ENCODE measurements at regions not wholly inside any gene's neighbourhood (a gene's known extent, or its start where the extent isn't known, plus 50 kb on each side); places are given as distances from the start of the nearest gene placed in this dataset.

GRCh38 chr13:111584870-111585269, 264.4 kb downstream of the TEX29 start:
- Mint-ChIP-seq H3K9me3 (ENCODE audit: unreplicated experiment) (peaks cover 4% of the 10 kb centered on the region), H3K4me1 (ENCODE audit: low read depth, unreplicated experiment) (no peaks in the 10 kb centered on the region), H3K27ac (ENCODE audit: unreplicated experiment) (no peak overlapping the region), H3K27me3 (ENCODE audit: unreplicated experiment) (peaks cover 5% of the 10 kb centered on the region), H3K36me3 (ENCODE audit: unreplicated experiment) (peaks cover 4% of the 10 kb centered on the region), H3K4me3 (ENCODE audit: unreplicated experiment) (no peak overlapping the region)
- no peak for TF ChIP-seq CTCF (IDR thresholded peaks at IDR 0.05; ENCODE audit: partially characterized antibody, unreplicated experiment)
- no peak for DNase-seq

GRCh38 chr13:111586291-111586690, 265.8 kb downstream of the TEX29 start:
- TF ChIP-seq CTCF (IDR thresholded peaks at IDR 0.05; ENCODE audit: partially characterized antibody, unreplicated experiment) = no peak
- Mint-ChIP-seq H3K9me3 (ENCODE audit: unreplicated experiment) (peaks cover 9% of the 10 kb centered on the region), H3K4me3 (ENCODE audit: unreplicated experiment) (no peak overlapping the region), H3K4me1 (ENCODE audit: low read depth, unreplicated experiment) (no peaks in the 10 kb centered on the region), H3K27ac (ENCODE audit: unreplicated experiment) (no peak overlapping the region), H3K36me3 (ENCODE audit: unreplicated experiment) (peaks cover 10% of the 10 kb centered on the region), H3K27me3 (ENCODE audit: unreplicated experiment) (peaks cover 10% of the 10 kb centered on the region)
- DNase-seq = no peak

GRCh38 chr13:111587249-111587648, 266.8 kb downstream of the TEX29 start:
- H3K36me3 Mint-ChIP-seq (ENCODE audit: unreplicated experiment) = peaks cover 10% of the 10 kb centered on the region
- no peak overlapping the region for H3K4me3 Mint-ChIP-seq (ENCODE audit: unreplicated experiment)
- H3K27ac Mint-ChIP-seq (ENCODE audit: unreplicated experiment) = no peak overlapping the region
- H3K27me3 Mint-ChIP-seq (ENCODE audit: unreplicated experiment) = peaks cover 10% of the 10 kb centered on the region
- TF ChIP-seq CTCF (IDR thresholded peaks at IDR 0.05; ENCODE audit: partially characterized antibody, unreplicated experiment) = no peak
- no peaks in the 10 kb centered on the region for H3K4me1 Mint-ChIP-seq (ENCODE audit: low read depth, unreplicated experiment)
- no peak for DNase-seq
- peaks cover 9% of the 10 kb centered on the region for H3K9me3 Mint-ChIP-seq (ENCODE audit: unreplicated experiment)

GRCh38 chr13:111589321-111589720, 268.9 kb downstream of the TEX29 start:
- DNase-seq = no peak
- Mint-ChIP-seq H3K36me3 (ENCODE audit: unreplicated experiment) (peaks cover 14% of the 10 kb centered on the region), H3K27me3 (ENCODE audit: unreplicated experiment) (peaks cover 8% of the 10 kb centered on the region), H3K4me3 (ENCODE audit: unreplicated experiment) (no peak overlapping the region), H3K4me1 (ENCODE audit: low read depth, unreplicated experiment) (no peaks in the 10 kb centered on the region), H3K9me3 (ENCODE audit: unreplicated experiment) (peaks cover 14% of the 10 kb centered on the region), H3K27ac (ENCODE audit: unreplicated experiment) (no peak overlapping the region)
- TF ChIP-seq CTCF (IDR thresholded peaks at IDR 0.05; ENCODE audit: partially characterized antibody, unreplicated experiment) = no peak

- no peaks in the 10 kb centered on the region for H3K4me1 Mint-ChIP-seq (ENCODE audit: low read depth, unreplicated experiment)
- H3K27ac Mint-ChIP-seq (ENCODE audit: unreplicated experiment) = no peak overlapping the region
- no peak for TF ChIP-seq CTCF (IDR thresholded peaks at IDR 0.05; ENCODE audit: partially characterized antibody, unreplicated experiment)
- peaks cover 14% of the 10 kb centered on the region for H3K9me3 Mint-ChIP-seq (ENCODE audit: unreplicated experiment)
- no peak overlapping the region for H3K4me3 Mint-ChIP-seq (ENCODE audit: unreplicated experiment)
- peaks cover 14% of the 10 kb centered on the region for H3K36me3 Mint-ChIP-seq (ENCODE audit: unreplicated experiment)
- peaks cover 8% of the 10 kb centered on the region for H3K27me3 Mint-ChIP-seq (ENCODE audit: unreplicated experiment)
- no peak for DNase-seq
Measured at GRCh38 chr13:111589992-111590391, 269.6 kb downstream of the TEX29 start.

All from glutamatergic neuron (in vitro differentiated cells).